ENCODE measurements at regions not wholly inside any gene's neighbourhood (a gene's known extent, or its start where the extent isn't known, plus 50 kb on each side); places are given as distances from the start of the nearest gene placed in this dataset.
A peak's percentile ranks its signal among the peaks of the same experiment; 100 is the strongest.

DNA sequence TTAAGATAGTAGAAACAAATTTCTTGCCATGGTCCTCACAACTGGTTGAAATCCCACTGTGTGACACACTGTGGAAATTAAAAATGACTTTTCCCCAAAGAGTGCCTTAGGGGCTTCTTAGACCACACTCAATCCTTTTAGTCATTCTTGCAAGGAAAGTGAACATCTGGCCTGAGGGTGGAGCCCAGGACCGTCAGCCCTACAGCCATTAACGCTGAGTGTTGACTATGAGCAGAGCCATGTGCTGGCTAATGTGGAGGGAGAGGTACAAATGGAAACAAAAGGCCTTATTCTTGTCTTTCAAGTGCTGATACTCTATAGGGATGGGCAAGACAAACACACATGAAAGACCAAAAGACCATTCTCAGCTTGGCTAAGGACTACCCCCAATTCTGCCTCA lies 456.5 kb downstream of the ZSWIM6 start:
- Histone ChIP-seq H3K27me3 (ENCODE audit: insufficient read depth) (no peaks in the 10 kb centered on the region), H3K36me3 (replicated peaks in 1 of 2; ENCODE audit: control insufficient read depth in 1 of 2, insufficient read depth in 2 of 2, low read length in 1 of 2) (no peaks in the 10 kb centered on the region), H4K20me1 (ENCODE audit: insufficient read depth) (no peaks in the 10 kb centered on the region), H3K4me2 (no peak overlapping the region), H3F3A (replicated peaks; ENCODE audit: insufficient read depth) (no peaks in the 10 kb centered on the region), H3K9me3 (no peaks in the 10 kb centered on the region), H3K27ac (ENCODE audit: low read depth in 2 of 2, low read length in 1 of 2) (no peak overlapping the region), H3K4me3 (ENCODE audit: low read depth in 2 of 2, low read length in 1 of 2) (no peak overlapping the region), H2AFZ (ENCODE audit: low read depth) (no peak overlapping the region), H3K9me2 (no peaks in the 10 kb centered on the region), H3K9ac (no peak overlapping the region), H3K4me1 (ENCODE audit: control insufficient read depth in 1 of 2, insufficient read depth in 2 of 2, low read depth in 1 of 2, low read length in 1 of 2) (no peaks in the 10 kb centered on the region; a peak in 1 of 4 replicates), H3K79me2 (ENCODE audit: insufficient read depth) (no peaks in the 10 kb centered on the region)
- WGBS (ENCODE audit: low lambda C conversion rate), result 49% methylated on average over 2 of the region's 2 CpGs
- DNase-seq, result no peak
- TF ChIP-seq USF2 (IDR thresholded peaks at IDR 0.05; ENCODE audit: borderline replicate concordance, low read depth, low read length) (no peak), PBX3 (IDR thresholded peaks at IDR 0.05) (no peak), FOSL2 (IDR thresholded peaks at IDR 0.05; ENCODE audit: borderline replicate concordance, low read depth) (no peak), RXRA (IDR thresholded peaks at IDR 0.05; ENCODE audit: borderline replicate concordance, low read depth) (no peak), RFX5 (IDR thresholded peaks at IDR 0.05; ENCODE audit: low read length) (no peak), RAD21 (IDR thresholded peaks at IDR 0.05; ENCODE audit: low read length) (no peak), TAF1 (IDR thresholded peaks at IDR 0.05; ENCODE audit: borderline replicate concordance, low read depth, low read length) (no peak), GABPA (IDR thresholded peaks at IDR 0.05; ENCODE audit: low read depth) (no peak)
- TF ChIP-seq, protein P1, sequence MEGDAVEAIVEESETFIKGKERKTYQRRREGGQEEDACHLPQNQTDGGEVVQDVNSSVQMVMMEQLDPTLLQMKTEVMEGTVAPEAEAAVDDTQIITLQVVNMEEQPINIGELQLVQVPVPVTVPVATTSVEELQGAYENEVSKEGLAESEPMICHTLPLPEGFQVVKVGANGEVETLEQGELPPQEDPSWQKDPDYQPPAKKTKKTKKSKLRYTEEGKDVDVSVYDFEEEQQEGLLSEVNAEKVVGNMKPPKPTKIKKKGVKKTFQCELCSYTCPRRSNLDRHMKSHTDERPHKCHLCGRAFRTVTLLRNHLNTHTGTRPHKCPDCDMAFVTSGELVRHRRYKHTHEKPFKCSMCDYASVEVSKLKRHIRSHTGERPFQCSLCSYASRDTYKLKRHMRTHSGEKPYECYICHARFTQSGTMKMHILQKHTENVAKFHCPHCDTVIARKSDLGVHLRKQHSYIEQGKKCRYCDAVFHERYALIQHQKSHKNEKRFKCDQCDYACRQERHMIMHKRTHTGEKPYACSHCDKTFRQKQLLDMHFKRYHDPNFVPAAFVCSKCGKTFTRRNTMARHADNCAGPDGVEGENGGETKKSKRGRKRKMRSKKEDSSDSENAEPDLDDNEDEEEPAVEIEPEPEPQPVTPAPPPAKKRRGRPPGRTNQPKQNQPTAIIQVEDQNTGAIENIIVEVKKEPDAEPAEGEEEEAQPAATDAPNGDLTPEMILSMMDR (IDR thresholded peaks at IDR 0.05), result no peak
- TF ChIP-seq, protein P2, sequence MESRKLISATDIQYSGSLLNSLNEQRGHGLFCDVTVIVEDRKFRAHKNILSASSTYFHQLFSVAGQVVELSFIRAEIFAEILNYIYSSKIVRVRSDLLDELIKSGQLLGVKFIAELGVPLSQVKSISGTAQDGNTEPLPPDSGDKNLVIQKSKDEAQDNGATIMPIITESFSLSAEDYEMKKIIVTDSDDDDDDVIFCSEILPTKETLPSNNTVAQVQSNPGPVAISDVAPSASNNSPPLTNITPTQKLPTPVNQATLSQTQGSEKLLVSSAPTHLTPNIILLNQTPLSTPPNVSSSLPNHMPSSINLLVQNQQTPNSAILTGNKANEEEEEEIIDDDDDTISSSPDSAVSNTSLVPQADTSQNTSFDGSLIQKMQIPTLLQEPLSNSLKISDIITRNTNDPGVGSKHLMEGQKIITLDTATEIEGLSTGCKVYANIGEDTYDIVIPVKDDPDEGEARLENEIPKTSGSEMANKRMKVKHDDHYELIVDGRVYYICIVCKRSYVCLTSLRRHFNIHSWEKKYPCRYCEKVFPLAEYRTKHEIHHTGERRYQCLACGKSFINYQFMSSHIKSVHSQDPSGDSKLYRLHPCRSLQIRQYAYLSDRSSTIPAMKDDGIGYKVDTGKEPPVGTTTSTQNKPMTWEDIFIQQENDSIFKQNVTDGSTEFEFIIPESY (IDR thresholded peaks at IDR 0.05; ENCODE audit: borderline replicate concordance, low read depth), result no peak
- ChIA-PET POLR2A (no interaction called here), CTCF (no interaction called here)

GRCh38 chr5:61790007-61790406 lies 457.9 kb downstream of the ZSWIM6 start:
- Histone ChIP-seq H2AFZ (ENCODE audit: low read depth) (no peak overlapping the region), H3K36me3 (replicated peaks in 1 of 2; ENCODE audit: control insufficient read depth in 1 of 2, insufficient read depth in 2 of 2, low read length in 1 of 2) (no peaks in the 10 kb centered on the region), H3K4me2 (no peak overlapping the region), H3K27me3 (ENCODE audit: insufficient read depth) (no peaks in the 10 kb centered on the region), H3K9me2 (no peaks in the 10 kb centered on the region), H4K20me1 (ENCODE audit: insufficient read depth) (no peaks in the 10 kb centered on the region), H3K4me3 (ENCODE audit: low read depth in 2 of 2, low read length in 1 of 2) (no peak overlapping the region), H3K9me3 (no peaks in the 10 kb centered on the region), H3K27ac (ENCODE audit: low read depth in 2 of 2, low read length in 1 of 2) (no peak overlapping the region), H3K4me1 (ENCODE audit: control insufficient read depth in 1 of 2, insufficient read depth in 2 of 2, low read depth in 1 of 2, low read length in 1 of 2) (no peaks in the 10 kb centered on the region; a peak in 1 of 4 replicates), H3K79me2 (ENCODE audit: insufficient read depth) (no peaks in the 10 kb centered on the region), H3K9ac (no peak overlapping the region), H3F3A (replicated peaks; ENCODE audit: insufficient read depth) (no peaks in the 10 kb centered on the region)
- ChIA-PET POLR2A (no interaction called here), CTCF (no interaction called here)
- DNase-seq, result peak; percentile 9
- TF ChIP-seq RCOR1 (IDR thresholded peaks at IDR 0.05; ENCODE audit: low read length) (no peak), SIN3A (IDR thresholded peaks at IDR 0.05; ENCODE audit: borderline replicate concordance, low read depth, low read length) (no peak), GATA2 (CRISPR knock-in tag; IDR thresholded peaks at IDR 0.05) (no peak), GABPA (IDR thresholded peaks at IDR 0.05; ENCODE audit: low read depth) (no peak), PBX3 (IDR thresholded peaks at IDR 0.05) (no peak), RAD21 (IDR thresholded peaks at IDR 0.05; ENCODE audit: low read length) (no peak)
